NCI-H187 treated with DMSO at 0.1 percent for 48 hours (cell line): ENCODE measurements at regions not wholly inside any gene's neighbourhood (a gene's known extent, or its start where the extent isn't known, plus 50 kb on each side); places are given as distances from the start of the nearest gene placed in this dataset.
"Not testable (repeated sequence)": the region's sequence is repeated elsewhere in the genome, so short reads cannot be mapped to it uniquely, and the experiment has no call there.

Experiments
- DNase-seq: peaks from one replicate; lab custom pipeline; 2025; lab: John Stamatoyannopoulos, UW

DNA sequence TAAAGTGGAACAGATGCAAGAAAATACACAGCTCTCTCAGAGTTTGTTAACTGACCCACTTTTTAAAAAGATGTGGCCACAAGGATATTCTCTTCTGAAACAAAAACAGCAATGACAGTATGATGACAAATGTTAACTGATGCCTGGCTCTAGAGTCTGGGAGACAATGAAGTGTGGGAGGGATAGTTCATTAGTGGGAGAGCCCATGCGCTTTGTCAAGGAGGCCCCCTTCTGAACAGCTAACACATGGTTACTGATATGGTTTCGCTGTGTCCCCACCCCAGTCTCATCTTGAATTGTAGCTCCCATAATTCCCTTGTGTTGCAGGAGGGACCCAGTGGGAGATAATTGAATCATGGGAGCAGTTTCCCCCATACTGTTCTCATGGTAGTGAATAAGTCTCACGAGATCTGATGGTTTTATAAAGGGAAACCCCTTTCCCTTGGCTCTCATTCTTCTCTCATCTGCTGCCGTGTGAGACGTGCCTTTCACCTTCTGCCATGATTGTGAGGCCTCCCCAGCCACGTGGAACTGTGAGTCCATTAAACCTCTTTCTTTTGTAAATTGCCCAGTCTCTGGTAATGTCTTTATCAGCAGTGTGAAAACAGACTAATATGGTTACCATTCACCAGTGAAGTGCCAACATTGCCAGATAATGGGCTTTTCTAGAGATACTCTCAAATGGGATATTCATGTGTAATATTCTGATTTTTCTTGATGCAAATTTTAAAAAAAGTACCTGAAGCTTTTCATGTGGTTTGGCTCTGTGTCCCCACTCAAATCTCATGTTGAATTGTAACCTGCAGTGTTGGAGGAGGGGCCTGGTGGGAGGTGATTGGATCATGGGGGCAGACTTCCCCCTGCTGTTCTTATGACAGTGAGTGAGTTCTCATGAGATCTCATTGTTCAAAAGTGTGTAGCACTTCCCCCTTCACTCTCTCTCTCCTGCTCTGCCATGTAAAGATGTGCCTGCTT lies 435.8 kb downstream of the SHISA9 start:
- DNase-seq: not testable (repeated sequence)

DNA sequence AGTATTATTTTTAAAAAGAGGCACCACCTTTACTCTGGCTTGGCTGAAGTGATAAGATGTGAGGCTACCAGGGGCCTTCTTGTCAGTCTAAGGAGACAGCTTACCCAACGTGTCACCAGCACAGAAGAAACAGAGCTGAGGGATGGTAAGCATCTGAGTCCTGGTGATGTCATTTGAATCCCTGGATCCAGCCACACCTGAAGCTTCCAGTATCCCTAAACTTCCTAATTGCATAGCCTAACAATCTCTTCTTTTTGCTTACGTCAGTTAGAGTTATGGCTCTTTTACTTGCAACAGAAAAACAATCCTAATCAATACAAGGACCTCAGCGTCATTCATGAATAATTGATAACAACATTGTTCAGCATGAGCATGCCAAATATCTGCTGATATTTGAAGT lies 436.6 kb downstream of the SHISA9 start:
- no peak for DNase-seq

DNA sequence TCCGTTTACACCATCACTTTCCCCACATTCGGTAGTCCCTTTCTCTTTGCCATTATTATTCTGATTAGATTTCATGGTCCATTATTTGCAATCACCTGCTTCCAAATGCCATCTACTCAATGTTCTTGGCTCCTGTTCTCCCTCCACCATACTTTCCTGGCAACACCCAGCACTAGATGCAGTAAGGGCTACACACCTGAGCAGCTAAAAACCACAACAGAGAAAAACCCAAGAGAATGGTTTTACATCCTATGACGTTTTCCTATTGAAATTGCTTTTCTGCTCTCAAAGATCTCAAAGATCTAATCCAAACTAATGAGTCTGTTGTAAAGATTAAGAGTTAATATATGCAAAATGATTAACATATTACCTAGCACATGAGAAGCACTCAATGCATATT lies 441.3 kb downstream of the SHISA9 start:
- DNase-seq: no peak

DNA sequence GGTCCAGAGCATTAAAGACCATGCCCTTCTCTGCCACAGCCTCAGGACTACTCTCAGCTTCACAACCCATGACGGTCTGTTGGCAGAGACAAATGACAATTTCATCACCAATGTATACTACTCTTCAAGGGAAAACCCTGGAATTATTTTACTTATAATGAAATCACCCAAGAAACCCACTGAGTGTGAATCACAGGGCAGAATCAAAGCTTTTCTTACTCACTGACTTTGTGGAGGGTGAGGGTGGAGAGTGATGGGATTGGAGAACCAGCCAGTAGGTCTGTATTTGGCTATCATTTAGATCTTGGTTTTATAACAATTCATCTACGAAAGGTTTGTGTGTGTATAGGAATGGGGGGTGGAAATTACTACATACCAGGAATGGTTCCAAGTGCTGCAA lies 442.6 kb downstream of the SHISA9 start:
- no peak for DNase-seq

DNA sequence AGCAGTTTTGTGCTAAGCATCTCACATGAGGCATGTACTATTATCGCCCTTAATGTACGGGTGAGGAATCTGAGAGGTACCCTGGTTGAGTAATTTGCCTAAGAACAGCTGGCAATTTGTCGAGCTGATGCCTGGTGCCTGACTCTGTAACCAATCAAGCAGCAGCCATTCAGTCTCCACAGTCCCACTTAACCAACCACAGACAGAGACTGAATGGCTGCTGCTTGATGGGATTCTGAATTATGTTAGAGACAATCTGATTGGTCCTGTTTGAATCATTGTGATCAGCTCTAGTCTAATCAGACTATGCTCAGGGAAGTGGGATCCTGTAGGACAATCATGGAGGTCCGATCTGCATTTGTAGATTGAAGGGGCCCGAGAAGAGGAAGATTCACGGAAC lies 447.0 kb downstream of the SHISA9 start:
- no peak for DNase-seq

DNA sequence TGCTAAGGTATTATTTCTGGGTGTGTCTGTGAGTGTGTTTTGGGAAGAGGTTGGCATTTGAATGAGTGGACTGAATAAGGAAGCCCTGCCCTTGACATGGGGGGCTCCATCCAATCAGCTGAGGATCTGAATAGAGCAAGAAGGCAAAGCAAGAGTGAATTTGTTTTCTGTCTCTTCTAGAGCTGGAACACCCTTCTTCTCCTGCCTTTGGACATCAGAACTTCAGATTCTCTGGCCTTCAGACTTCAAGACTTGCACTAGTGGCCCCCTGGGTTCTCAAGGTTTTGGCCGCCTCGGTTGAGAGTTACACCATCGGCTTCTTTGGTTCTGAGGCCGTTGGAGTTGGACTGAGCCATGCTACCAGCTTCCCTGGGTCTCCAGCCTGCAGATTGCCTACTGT lies 448.6 kb downstream of the SHISA9 start:
- DNase-seq: no peak

DNA sequence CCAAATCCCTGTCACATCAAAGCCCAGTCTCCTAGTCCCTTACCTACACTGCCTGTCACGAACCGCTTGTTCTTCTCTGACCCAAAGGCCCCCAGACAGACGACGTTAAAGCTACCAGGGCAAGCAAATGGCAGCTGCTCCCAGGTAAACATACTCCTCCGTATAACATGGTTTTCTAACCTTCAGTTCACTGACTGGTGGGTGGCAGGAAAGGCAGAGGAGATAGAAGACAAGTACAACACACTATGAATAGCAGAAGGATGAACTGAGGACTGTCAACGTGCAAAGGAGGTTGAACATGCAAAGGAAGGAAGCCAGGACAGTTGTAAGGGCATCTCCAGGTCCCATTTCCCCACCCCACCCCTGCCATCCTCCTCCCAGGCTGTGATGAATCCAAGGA lies 449.8 kb downstream of the SHISA9 start:
- no peak for DNase-seq

DNA sequence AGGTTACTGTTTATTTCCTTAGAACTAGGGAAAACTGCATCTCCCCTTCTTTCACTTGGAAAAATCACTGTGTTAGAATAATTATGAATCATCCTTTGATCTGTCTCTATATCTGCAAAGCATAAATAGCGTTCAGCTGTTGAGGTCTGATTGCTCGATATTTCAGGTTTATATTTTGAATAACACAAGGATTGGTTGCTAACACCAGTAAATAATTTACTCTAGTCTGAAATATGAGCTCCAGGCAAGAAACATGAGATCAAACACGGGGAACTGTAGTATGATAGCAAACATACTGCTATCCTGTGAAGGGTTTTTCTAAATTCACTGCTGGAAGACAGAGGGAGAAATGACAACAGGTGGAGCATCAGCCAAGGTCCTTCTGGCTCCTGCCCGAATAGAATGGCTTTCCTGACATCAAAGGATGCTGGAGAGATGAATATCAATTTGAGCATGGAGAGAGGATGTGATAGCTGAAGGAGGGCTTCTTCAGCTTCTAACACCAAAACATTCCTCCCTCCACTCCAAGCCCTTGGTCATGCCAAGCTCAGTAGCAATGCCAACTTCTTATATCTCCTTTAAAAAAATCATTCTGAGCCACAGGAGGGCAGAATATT lies 450.3 kb downstream of the SHISA9 start:
- no peak for DNase-seq

DNA sequence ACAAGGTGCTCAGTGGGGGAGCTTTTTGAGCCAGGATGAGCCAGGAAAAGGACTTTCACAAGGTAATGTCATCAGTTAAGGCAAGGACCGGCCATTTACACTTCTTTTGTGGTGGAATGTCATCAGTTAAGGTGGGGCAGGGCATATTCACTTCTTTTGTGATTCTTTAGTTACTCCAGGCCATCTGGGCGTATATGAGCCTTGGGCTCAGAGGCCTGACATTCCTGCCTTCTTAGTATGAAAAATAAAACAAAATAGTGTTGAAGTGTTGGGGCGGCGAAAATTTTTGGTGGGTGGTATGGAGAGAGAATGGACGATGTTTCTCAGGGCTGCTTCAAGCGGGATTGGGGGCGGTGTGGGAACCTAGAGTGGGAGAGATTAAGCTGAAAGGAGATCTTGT lies 451.4 kb downstream of the SHISA9 start:
- DNase-seq: not testable (repeated sequence)

DNA sequence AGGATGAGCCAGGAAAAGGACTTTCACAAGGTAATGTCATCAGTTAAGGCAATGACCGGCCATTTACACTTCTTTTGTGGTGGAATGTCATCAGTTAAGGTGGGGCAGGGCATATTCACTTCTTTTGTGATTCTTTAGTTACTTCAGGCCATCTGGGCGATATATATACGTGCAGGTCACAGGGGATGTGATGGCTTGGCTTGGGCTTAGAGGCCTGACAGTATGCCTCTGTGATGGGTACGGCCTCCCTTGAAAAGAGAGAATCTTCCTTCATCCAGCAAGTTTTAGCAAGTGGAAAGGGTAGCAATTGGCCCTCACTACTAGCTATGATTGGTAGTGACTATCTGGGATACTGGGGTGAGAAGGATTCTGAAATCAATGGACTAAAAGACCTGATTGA lies 456.4 kb downstream of the SHISA9 start:
- DNase-seq: not testable (repeated sequence)

DNA sequence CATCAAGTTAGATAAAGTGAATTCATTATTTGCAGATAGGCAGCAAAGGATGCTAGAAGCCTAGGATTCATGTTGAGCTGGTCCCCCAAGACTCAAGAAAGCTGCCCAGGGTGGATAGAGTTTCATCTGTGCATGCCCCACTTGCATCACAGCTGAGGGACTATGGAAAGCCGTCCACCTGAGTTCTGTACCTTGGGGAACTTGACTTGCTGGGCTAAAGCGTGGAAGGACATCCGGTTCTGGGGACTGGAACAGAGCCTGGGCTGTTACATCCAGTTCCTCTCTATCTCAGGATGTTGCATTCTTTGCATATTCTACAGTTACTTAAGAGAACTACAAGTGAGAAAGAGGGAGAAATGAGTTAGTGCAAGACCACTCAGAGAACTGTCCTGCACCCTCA lies 458.4 kb downstream of the SHISA9 start:
- no peak for DNase-seq

DNA sequence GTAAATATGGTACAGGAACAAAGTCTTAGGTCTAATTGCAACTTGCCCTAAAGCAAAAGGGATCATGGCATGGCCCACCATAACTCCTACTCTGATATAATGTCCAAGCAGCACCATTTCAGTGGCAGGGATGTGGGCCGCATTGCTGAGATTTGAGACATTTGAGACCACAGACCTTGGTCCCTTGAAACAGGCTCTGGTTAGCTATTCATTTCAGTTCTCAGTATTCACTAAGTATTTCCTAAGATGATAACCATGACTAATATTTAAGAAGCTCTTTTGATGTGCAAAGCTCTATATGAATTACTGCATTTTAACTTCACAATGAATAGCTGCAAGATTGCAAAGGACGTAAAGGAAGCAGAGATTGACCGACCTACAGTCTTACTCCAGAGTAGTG lies 471.0 kb downstream of the SHISA9 start:
- no peak for DNase-seq

DNA sequence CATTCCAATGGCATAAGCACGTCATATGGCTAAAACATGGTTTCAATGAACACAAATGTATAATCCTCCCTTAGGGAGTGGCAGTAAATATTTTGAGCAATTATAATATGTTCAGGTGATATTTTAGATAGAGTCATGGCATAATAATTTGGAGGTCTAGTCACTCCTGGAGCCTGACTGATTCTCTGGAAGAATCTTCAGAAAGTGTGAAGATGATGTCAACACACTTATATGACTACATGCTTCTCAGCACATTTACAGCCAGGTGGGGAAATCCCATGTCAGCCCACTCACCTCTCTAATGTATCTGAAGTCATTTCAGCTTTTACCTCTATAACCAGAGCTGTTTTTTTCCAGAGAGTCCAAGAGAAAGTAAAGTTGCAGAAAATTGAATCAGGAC lies 474.8 kb downstream of the SHISA9 start:
- no peak for DNase-seq

DNA sequence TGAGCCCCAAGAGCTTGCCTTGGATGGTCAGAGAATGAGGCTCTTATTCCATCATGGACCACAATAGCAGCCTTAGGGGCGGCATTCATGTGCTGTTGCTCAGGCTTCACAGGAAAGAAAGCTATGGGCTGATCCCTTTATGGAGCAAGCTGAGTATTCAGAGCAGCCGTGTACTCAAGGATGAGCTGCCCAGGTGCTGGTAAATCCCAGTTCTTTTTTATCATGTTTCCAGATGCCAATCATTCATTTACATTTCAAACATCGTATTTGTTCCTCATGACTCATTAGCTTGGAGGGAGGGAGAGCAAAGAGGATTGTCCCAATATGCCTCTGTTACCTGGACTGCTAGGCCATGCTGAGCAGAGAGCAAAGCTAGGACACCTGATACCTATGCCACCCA lies 475.7 kb downstream of the SHISA9 start:
- no peak for DNase-seq

DNA sequence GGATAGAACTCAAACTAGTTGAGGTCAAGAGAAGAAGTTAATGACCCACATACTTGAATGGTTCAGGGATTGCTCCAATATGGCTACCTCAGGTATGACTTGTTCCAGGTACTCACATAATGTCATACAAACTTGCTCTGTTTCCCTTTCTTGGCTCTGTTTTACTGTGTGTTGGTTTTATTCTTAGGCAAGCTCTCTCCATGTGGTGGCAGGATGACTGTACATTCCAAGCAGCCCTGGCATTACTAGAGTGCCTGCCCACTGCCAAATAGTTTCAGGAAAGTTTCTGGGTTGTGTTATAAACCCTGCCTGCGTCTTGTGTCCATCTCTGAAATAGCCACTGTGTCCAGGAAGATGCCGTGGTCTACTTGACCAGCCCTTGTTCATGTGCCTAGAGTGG lies 476.8 kb downstream of the SHISA9 start:
- DNase-seq: no peak

DNA sequence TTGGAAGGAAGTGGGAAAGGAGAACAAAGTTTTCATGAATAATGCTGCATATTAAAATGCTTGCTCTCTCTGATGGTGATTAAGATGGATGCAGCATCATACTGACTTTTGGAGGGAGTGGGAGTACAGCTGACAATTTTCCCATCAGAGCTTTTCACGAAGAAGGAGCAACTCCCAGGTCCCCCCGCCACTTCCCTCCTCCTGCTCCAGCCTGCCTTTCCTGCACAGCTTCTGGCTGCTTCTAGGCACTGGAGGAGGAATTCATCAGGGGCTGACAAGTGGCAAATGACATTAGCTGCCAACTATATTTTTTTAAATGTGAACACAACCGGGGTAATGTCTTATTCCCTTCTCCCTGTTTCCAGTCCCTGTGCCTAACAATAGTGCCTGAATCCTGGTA lies 477.9 kb downstream of the SHISA9 start:
- no peak for DNase-seq

DNA sequence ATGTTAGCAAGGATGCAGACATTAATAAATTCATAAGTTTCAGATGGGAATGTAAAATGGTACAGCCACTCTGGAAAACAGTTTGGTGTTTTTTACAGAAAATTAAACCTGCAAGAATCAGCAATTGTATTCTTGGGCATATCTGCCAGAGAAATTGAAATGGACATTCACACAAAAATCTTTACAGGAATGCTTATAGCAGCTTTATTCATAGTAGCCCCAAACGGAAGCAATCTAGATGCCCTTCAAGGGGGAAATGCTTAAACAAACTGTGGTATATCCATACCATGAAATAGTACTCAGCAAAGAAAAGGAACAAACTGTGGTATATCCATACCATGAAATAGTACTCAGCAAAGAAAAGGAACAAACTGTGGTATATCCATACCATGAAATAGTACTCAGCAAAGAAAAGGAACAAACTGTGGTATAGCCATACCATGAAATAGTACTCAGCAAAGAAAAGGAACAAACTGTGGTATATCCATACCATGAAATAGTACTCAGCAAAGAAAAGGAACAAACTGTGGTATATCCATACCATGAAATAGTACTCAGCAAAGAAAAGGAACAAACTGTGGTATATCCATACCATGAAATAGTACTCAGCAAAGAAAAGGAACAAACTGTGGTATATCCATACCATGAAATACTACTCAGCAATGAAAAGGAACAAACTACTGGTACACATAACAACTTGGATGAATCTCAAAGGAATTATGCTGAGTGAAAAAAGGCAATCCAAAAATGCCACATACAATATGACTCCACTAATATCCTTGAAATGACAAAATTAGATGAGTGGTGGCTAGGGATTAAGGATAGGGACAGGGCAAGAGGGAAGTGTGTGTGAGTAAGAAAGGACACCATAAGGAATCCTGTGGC lies 484.0 kb downstream of the SHISA9 start:
- not testable (repeated sequence) for DNase-seq

DNA sequence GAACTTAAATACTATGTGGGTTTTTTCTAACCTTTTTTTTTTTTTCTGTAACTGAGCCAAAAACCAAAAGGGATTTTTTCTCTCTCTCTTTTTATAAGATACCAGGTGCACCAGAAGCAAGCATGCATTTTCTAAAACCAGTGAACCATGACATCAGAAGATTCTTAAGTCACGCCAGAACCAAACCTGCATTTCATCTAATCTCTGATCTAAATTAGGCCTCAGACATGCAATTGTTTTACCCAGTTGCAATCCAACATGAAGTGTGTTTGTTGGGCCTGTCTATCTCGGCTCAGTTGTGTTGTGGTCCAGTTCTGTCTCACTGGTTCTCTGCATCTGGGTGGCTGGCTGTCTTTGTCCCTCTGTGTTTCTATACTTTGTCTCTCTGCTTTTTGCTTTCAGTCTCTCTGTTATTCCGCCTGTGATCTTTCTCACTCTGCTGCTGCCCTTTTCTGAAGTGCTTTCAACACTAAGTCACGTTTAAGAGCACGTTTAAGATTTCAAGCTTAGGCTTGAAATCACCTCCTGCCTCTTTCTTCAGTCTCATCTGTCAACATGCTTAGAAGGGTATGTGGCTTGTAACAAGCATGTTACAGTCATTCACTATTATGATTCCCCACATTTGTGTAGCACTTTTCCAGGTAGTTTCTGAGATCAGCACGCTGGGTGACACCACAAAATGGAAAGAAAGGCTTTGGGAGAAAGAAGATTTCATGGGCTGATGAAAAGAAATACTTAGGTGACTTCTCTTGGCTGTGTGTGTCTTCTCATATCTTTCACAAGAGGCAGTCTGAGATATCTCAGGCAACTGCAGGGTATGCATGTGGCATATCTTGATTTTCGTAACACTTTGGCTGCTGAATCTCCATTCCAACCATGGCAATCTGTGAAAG lies 488.9 kb downstream of the SHISA9 start:
- peak; percentile 10 for DNase-seq

DNA sequence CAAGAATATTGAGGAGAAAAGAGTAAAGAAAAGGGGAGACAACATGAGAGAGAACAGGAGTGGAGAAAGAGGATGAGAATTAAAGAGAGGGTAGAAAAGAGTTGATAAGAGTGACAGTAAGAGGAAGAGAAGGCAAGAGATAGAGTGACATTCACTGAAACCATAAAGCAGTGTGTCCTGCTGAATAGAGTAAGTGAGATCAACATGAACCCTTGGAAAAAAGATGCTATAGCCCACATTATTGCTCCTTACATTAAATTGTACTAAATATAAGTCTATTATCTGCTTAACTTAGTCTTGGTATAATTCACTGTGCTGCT lies 489.5 kb downstream of the SHISA9 start:
- no peak for DNase-seq

DNA sequence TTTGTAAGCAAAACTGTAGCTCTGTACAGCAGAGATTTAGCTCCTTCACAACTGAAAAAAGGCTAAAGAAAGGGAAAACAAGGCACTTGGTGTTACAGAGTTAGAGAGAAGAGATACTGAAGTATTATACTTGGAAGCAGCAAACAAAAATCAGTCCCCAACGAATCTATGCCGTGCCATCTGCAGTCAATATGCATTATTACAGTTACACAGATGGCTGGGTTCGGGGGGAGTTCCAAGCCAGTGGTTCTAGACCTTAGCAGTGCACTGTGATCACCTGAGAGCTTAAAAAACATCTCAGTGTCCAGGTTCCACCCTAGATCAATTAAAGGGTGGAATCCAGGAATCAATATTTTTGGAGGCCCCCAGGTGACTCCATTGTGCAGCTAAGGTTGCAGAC lies 489.9 kb downstream of the SHISA9 start:
- no peak for DNase-seq

DNA sequence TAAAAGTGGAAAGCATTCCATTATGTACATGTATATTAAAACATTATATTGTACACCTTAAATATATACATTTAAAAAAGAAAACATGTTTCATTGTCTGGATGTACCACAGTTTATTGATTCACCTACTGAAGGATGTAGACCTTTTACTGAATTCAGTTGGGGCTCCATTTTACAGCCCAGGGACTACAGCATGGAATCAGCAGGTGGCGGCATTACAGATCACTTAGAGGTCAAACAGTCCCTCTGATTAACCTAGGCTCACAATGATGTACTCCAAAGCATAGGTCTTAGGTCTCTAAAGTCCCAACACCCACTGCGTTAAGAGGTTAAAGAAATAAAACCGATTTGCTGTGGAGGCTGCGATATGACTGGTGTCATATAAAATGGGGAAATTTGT lies 490.9 kb downstream of the SHISA9 start:
- DNase-seq: no peak

DNA sequence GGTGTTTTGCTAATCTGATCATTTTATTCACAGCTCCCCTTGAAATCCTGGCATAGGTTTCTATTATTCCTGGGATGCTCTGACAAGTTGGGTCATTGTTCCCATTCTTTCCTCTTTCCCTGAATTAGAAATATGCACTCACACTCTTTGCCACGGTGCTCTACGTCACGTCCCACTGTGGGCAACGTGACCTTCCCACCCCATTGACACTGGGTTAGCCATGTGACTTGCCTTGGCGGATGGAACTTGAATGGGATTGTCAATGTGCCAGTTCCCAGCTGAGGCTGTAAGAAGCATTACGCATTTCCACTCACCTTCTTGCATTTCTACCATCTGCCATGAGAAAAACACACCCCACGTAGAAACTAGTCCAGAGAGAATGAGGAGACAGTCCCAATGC lies 492.4 kb downstream of the SHISA9 start:
- no peak for DNase-seq
